GM12891 (cell line): ENCODE measurements at regions not wholly inside any gene's neighbourhood (a gene's known extent, or its start where the extent isn't known, plus 50 kb on each side); places are given as distances from the start of the nearest gene placed in this dataset.

Experiments used
- DNase-seq: peaks from one replicate; pipeline ENCODE4 v3.0.0; 2011; ENCODE audit warnings: low spot score; ENCODE audit not compliant: insufficient read length
- FAIRE-seq: peaks from 2 replicates; lab custom pipeline; 2011; peaks lifted over from hg19 to GRCh38; lab: Jason Lieb, UNC
- PAX5 ChIP-seq: IDR thresholded peaks from 2 replicates; pipeline ENCODE4 v1.6.1; 2011; ENCODE audit warnings: low read length, moderate library complexity, mild to moderate bottlenecking; ENCODE audit not compliant: insufficient read depth, severe bottlenecking
- POLR2A ChIP-seq: IDR thresholded peaks from 2 replicates; pipeline ENCODE4 v1.6.1; 2011; ENCODE audit warnings: low read depth, low read length, control low read depth
- POLR2AphosphoS5 ChIP-seq: IDR thresholded peaks from 2 replicates; pipeline ENCODE4 v1.6.1; 2011; ENCODE audit warnings: low read depth, low read length, control low read depth
- POU2F2 ChIP-seq: IDR thresholded peaks from 2 replicates; pipeline ENCODE4 v1.6.1; 2011; ENCODE audit warnings: low read depth, mild to moderate bottlenecking, control low read depth, low read length, moderate library complexity
- SPI1 ChIP-seq: IDR thresholded peaks from 2 replicates; pipeline ENCODE4 v1.6.1; 2011; ENCODE audit warnings: low read depth, low read length, control low read depth
- TAF1 ChIP-seq: IDR thresholded peaks from 2 replicates; pipeline ENCODE4 v1.6.1; 2011; ENCODE audit warnings: low read depth, low read length, control low read depth

DNA sequence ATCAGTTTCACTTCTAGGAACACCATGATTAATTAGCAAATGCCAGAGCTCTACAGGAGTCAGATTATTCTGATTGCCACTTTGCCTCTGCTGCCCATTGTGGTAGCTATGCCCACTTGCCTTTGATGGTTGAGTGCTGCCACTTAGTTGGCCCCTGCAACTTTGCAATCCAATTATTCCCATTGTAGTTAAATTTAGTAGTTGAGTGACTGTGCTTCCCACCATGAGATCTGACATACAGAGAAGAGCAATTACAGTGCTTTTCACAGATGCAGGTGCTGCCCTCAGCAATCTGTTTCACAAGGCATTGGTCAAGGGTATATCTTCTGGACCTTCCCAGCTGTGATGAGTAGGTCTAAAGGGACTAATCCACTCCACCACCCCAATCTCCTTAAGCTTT is 468.4 kb upstream of the RGS6 start:
- DNase-seq (no peak), FAIRE-seq (no peak)
- TF ChIP-seq SPI1 (no peak), POLR2A (no peak), TAF1 (no peak), PAX5 (no peak), POLR2AphosphoS5 (no peak), POU2F2 (no peak)

DNA sequence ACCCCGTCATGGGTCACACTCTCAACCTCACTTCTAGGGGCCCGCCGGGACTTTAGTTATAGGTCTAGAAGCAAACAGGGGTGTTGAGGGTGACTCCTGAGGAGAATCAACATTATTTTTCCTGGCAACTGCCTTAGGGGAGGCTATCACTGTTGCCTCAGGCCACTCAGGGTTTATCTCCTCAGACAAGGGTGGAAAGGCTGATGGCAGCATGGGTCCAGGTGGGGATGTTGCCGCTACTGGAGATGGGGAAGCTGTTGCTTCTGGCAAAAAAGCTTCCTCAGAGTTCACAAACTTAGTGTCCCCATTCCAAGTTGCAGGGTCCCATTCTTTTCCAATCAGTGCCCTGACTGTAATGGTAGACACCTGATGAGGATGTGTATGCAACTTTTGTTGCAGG is 467.4 kb upstream of the RGS6 start:
- TF ChIP-seq SPI1 (no peak), PAX5 (no peak), POLR2AphosphoS5 (no peak), POU2F2 (no peak), TAF1 (no peak), POLR2A (no peak)
- FAIRE-seq (no peak), DNase-seq (no peak)

GRCh38 chr14:71465316-71465715 is 466.9 kb upstream of the RGS6 start:
- FAIRE-seq (no peak), DNase-seq (no peak)
- TF ChIP-seq SPI1 (no peak), TAF1 (no peak), POU2F2 (no peak), POLR2AphosphoS5 (no peak), PAX5 (no peak)

DNA sequence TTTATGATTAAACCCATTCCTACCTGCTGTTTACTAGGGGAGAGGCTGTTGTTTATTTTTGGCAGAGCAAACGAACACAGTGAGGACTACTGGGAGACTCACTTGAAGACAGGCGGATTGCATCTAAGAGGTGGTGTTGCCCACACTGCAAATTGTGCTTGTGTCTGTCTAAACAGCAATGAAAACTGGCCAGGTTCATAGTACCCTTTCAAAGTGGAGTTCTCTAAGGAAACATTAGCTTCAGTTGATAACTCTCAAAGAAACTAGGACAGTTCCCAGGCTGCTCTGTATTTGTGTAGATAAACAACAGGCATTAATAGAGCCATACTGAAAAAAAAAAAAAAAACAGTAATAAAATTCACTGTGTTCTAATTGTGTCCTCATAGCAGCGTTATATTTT is 466.0 kb upstream of the RGS6 start:
- no peak for TF ChIP-seq TAF1
- TF ChIP-seq POU2F2, result no peak
- TF ChIP-seq PAX5, result no peak
- no peak for TF ChIP-seq POLR2A
- no peak for TF ChIP-seq SPI1
- no peak for TF ChIP-seq POLR2AphosphoS5
- DNase-seq, result no peak
- no peak for FAIRE-seq

GRCh38 chr14:71466946-71467345 is 465.3 kb upstream of the RGS6 start:
- FAIRE-seq (no peak), DNase-seq (no peak)
- TF ChIP-seq PAX5, result no peak
- no peak for TF ChIP-seq SPI1
- no peak for TF ChIP-seq POU2F2
- no peak for TF ChIP-seq POLR2AphosphoS5
- TF ChIP-seq TAF1, result no peak
- no peak for TF ChIP-seq POLR2A

DNA sequence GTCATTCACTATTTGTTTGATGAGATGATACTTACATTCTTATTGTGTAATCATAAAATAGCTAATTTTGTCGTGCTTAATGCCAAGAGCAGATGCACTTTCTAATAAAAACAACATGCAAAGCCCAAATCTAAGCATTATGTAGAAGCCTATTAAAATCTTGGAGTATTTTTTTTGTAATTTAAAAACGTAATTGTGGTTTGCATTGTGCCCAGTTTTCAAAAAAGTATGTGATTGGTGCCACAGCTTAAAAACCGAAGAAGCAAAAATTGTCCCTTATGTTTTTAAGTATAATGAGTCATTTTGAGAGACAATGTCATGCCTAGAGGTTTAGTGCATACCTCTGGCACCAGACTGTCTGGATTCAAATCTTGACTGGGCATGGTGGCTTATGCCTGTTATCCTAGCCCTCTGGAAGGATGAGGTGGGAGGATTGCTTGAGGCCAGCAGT is 464.8 kb upstream of the RGS6 start:
- FAIRE-seq (no peak), DNase-seq (no peak)
- TF ChIP-seq PAX5, result no peak
- TF ChIP-seq POLR2AphosphoS5, result no peak
- TF ChIP-seq POLR2A, result no peak
- TF ChIP-seq TAF1, result no peak
- no peak for TF ChIP-seq POU2F2
- no peak for TF ChIP-seq SPI1

GRCh38 chr14:71468701-71469100 is 463.5 kb upstream of the RGS6 start:
- no peak for FAIRE-seq
- TF ChIP-seq POLR2AphosphoS5 (no peak), POLR2A (no peak), POU2F2 (no peak), SPI1 (no peak), PAX5 (no peak), TAF1 (no peak)
- no peak for DNase-seq

- FAIRE-seq (peak; percentile 60), DNase-seq (no peak)
- TF ChIP-seq TAF1 (no peak), POU2F2 (no peak)
These were observed 462.4 kb upstream of the RGS6 start for GRCh38 chr14:71469643-71470335.

- FAIRE-seq, result peak; percentile 5
- TF ChIP-seq POLR2AphosphoS5 (no peak), PAX5 (no peak), POLR2A (no peak), TAF1 (no peak), POU2F2 (no peak), SPI1 (no peak)
- DNase-seq, result no peak
These were observed 460.4 kb upstream of the RGS6 start for GRCh38 chr14:71471634-71472355.
